8988T (cell line): ENCODE measurements at regions not wholly inside any gene's neighbourhood (a gene's known extent, or its start where the extent isn't known, plus 50 kb on each side); places are given as distances from the start of the nearest gene placed in this dataset.
A peak's percentile ranks its signal among the peaks of the same experiment; 100 is the strongest.

Experiments
- DNase-seq: peaks from one replicate; pipeline ENCODE4 v3.0.0; 2011

DNA sequence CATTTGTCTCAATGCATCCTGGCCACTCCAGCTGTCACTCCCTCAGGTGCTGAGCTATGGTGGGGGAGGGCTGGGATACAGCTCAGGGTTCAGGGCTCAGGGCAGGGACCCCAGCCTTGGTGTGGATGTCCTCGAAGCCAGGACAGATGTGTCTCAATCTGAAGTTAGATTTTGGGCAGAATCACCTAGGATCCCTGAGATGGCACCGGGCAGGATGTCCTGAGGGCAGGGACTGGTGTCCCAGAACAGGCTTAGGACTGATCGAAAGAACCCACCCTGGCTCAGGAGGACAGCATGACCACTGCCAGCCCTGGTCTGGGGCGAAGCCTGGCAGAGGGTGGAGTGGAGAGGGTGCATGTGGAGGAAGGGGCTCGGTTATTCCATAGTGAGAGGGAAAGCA lies 96.8 kb upstream of the THY1 start:
- DNase-seq: no peak

GRCh38 chr11:119518746-119519730 lies 96.1 kb upstream of the THY1 start:
- DNase-seq: no peak

GRCh38 chr11:119515771-119516400 lies 92.9 kb upstream of the THY1 start:
- no peak for DNase-seq

DNA sequence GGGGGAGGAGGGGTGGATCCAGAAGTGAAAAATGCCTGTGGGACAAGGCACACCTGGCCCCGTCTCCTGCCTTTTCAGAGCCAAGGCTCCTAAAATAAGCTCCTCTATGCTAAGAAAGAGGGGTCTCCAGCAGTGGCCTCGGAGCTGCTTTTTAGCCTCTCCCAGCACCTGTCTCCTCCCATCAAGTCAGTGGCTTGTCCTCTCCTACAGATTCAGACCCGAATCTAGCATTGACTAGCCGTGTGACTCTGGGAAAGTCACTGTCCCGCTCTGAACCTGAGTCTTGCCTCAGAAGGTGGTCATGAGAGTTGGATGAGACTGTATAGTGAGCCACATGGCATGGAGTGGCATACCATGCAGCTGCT lies 90.8 kb upstream of the THY1 start:
- DNase-seq: no peak

GRCh38 chr11:119513131-119513805 lies 90.3 kb upstream of the THY1 start:
- DNase-seq: no peak

- no peak for DNase-seq
Observed at GRCh38 chr11:119512369-119512768, 89.4 kb upstream of the THY1 start.

DNA sequence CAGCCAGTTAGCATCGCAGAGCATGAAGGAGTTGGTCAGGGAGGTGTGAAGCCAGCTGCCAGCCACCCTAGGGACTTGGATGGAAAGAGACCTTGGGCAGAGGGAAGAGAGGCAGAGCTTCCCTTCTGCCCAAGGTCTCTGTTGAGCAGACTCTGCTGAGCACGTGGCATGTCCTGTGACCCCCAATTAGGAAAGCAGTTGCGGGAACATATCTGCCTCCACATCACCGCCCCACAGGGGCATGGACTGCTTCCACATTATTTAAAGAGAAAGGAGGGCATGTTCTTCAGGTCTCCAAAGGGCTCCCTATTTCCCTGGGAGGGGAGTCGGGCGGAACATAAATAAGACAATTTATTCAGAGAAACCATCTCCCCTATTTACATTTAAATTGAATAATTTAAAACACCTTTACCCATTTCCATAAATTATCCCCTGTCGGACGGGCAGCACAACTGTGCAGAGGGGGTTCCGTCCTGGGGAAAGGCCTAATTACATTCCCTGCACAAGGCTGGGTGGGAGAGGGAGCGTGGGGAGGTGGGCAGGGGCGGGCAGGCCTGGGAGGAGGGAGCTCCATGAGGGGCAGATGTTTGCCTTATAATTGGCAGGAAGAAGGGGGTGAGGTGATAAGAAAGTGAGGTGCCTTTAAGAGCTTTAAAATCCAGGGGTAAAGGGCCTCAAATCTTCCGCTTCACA lies 88.8 kb upstream of the THY1 start:
- no peak for DNase-seq

GRCh38 chr11:119509969-119510401 lies 87.0 kb upstream of the THY1 start:
- DNase-seq: no peak

- peak; percentile 56 for DNase-seq
Observed at GRCh38 chr11:119509282-119509841, 86.4 kb upstream of the THY1 start.

DNA sequence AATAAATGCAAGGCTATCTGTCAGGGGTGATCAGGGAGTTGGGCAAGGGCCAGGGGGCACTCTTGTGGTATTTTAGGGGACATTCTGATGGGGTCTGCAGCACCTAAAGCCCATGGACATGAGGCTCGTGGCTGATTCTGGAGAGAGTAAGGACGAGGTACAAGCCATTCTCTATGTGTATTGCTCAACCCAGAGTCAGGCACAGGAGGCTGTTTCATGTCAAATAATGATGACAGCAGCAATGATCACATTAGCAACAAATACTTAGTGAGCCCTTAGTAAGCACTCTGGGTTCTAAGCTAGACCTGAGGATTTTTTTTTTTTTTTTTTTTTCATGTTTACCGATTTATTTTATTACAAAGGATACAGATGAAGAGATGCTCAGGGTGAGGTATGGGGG lies 83.5 kb upstream of the THY1 start:
- DNase-seq: no peak

GRCh38 chr11:119505861-119506260 lies 82.9 kb upstream of the THY1 start:
- DNase-seq: no peak

GRCh38 chr11:119505071-119505470 lies 82.1 kb upstream of the THY1 start:
- DNase-seq: no peak

DNA sequence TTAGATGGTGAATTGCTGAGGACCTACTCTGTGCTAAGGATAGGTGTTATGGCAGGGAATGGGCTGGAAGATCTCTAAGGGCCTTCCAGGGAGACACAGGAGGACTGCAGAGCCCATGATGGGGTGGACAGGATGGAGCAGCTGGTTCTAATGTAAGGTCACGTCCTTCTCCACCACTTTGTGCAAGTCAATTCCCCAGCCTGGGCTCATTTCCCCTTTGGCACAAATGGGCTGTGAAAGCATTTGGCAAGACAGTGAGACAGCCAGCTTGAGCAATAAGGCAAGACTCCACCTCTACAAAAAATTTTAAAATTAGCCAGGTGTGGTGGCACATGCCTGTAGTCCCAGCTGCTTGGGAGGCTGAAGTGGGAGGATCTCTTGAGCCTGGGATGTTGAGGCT lies 81.4 kb upstream of the THY1 start:
- no peak for DNase-seq

DNA sequence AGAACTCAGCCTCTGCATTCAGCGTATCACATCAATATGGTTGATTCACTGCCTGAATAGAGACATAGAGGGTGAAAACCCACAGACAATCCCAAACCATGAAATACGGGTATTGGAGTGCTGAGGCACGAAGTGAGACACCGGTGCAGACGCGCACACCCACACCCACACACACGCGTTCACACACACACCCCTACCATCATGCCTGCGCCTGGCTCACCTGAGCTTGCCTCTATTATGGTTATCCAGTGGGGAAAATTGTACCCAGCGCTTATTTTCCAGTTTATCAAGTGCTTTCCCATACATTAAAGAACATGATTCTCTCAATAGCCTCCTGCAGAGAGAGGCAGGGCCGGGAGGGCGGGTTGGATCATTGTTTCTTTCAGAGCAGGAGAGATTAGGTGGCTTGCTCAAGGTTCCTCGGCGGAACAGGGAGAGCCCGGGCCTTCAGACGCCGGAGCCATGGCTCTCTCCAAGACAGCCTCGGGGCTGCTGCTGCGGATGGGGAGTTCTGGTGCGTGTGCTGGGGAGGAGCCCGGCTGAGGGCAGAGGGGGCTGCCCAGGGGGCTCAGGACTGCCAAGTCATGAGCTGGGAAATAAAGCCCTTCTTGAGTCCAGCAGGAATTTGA lies 78.9 kb upstream of the THY1 start:
- DNase-seq: no peak

- no peak for DNase-seq
Observed at GRCh38 chr11:119497717-119498116, 74.7 kb upstream of the THY1 start.

DNA sequence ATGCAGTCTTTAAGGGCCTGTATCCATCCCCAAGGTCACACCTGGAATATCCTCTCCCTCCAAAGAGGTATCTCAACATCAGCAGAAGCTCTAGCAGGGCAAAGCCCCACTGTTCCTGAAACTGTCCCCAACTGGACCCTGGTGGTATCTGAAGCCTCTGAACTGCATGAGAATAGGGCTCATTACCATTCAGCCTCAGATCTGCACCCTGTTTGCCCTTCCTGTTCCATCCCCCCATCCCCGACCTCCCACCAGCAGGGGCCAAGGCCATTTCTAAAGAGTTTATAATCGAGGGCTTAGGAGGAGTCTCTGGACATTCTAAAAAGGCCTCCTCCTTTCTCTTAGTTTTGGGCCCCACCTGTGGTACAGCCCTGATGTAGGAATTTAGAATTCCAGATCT lies 74.0 kb upstream of the THY1 start:
- DNase-seq: no peak

DNA sequence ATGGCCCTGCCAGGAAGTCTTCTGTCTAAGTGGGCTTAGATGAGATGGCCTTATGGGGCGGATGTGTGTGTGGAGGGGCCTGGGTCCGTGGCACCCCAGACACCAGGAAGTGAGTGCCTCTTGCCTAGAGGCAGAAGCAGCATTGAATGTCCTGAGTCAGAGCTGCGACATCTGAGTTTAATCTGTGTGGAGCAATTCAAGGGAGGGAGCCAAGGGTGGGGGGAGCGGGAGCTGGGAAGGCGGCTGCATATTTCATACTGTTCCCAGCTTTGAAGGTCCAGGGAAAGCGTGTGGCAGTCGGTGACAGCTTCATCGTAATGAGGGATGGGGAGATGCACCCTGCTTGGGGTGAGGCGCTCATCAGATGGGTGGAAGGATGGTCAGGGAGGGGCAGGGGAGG lies 73.5 kb upstream of the THY1 start:
- DNase-seq: no peak

- DNase-seq: no peak
Observed at GRCh38 chr11:119493712-119494111, 70.7 kb upstream of the THY1 start.

DNA sequence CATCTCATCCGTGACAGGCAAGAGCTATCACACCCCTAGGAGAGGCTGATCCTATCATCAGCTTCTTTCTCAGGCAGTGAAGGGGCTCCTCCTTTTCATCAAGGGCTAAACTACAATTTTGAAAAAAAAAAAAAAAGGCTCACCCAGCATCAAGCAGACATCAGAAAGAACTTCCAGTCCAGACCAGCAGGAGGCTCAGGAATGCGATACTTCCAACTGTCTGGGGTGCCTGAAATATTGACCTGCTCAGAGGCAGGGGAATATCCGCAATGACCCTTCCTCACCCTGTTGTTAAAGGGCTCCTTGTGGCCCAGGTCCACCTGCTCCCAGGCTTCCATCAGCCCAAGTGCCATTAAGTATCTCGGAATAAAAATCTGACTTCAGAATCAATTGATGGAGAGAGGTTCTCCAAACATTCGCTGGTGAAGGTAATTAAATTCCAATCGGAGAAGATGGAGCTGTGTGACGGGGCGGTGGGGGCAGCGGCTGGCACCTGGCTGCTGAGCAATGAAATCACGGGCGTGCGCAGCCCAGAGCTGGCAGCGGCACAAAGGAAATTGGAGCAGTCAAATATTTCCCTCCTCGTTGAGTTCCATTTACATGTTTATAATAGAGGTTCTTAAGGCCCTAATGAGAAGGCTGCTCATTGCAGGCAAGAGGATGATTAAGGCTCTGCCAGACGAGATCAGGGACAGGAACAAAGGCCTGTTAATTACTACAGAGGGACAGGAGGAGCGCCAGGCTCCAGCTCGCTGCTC lies 69.0 kb upstream of the THY1 start:
- no peak for DNase-seq

DNA sequence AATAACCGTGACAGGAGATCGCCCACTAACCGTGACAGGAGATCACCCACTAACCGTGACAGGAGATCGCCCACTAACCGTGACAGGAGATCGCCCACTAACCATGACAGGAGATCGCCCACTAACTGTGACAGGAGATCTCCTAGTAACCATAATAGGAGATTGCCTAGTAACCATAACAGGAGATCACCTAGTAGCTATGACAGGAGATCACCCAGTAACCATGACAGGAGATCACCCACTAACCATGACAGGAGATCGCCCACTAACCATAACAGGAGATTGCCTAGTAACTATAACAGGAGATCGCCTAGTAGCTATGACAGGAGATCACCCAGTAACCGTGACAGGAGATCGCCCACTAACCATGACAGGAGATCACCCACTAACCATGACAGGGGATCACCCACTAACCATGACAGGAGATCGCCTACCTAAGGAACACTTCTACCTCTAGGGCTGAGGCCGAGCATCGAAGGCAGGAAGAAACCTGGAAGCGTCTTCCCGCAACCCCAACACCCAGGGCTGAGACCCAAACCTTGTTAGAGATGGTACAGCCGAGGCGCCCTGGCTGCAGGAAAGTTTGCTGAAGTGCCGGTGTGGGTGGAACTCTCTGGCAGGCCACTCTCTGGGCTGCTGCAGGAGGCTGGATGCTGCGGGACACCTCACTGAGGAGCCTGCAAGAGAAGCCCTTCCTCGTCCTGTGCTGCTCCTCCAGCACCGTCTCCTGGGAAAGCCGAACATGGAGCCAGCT lies 67.5 kb upstream of the THY1 start:
- no peak for DNase-seq

DNA sequence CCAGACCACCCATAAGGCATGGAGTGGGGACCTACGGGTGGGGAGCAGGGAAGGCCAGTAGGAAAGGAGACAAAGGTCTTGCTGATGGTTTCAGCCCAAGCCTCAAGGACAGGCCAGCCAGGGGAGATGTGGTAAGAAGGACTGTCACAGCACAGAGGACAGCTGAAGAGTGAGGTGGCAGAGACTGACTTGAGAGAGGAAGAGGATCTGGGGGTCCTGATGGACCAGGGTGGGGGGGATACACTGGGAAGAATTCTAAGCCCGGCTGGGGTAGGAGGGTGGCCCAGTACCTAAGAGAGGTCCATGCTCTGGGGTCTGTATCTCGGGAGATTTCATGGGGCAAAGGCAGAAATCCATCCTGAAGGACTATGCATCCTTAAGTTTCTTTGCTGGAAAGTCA lies 66.1 kb upstream of the THY1 start:
- DNase-seq: no peak
